GM23338 (cell line): ENCODE measurements at regions not wholly inside any gene's neighbourhood (a gene's known extent, or its start where the extent isn't known, plus 50 kb on each side); places are given as distances from the start of the nearest gene placed in this dataset.

Experiments used
- ATAC-seq: fragments of 200-7000 bp; cut with Tn5 transposase; 3 replicates; pipeline ENCODE4 v1.9.1; 2020
- DNase-seq: peaks from one replicate; pipeline ENCODE4 v3.0.0-alpha.2; 2015; ENCODE audit warnings: low spot score
- H2AFZ ChIP-seq: fragments of 200-600 bp; sonication (generic); 2 replicates; pipeline ENCODE4 v1.8.0; 2016; ENCODE audit warnings: antibody characterized with exemption, mild to moderate bottlenecking, moderate library complexity
- H3F3A ChIP-seq: fragments of 200-600 bp; sonication (generic); replicated peaks from 2 replicates; pipeline ENCODE4 v1.8.0; 2017; ENCODE audit warnings: antibody characterized with exemption, mixed run types, low read depth
- H3K27ac ChIP-seq: fragments of 200-600 bp; sonication (generic); 2 replicates; pipeline ENCODE4 v1.6.1; 2016; ENCODE audit warnings: low read depth
- H3K27me3 ChIP-seq: fragments of 200-600 bp; sonication (generic); 2 replicates; pipeline ENCODE4 v1.8.0; 2016; ENCODE audit warnings: mild to moderate bottlenecking, mixed run types, moderate library complexity; ENCODE audit not compliant: insufficient read depth
- H3K36me3 ChIP-seq: fragments of 200-600 bp; sonication (generic); 2 replicates; pipeline ENCODE4 v1.8.0; 2016; ENCODE audit warnings: mild to moderate bottlenecking; ENCODE audit not compliant: insufficient read depth
- H3K4me1 ChIP-seq: fragments of 200-600 bp; sonication (generic); 2 replicates; pipeline ENCODE4 v1.8.0; 2016; ENCODE audit warnings: mild to moderate bottlenecking, moderate library complexity; ENCODE audit not compliant: insufficient read depth
- H3K4me2 ChIP-seq: fragments of 200-600 bp; sonication (generic); 2 replicates; pipeline ENCODE4 v1.7.1; 2017; ENCODE audit warnings: mixed run types
- H3K4me3 ChIP-seq: fragments of 200-600 bp; sonication (generic); 2 replicates; pipeline ENCODE4 v1.6.1; 2016; ENCODE audit warnings: mixed run types
- H3K79me2 ChIP-seq: fragments of 200-600 bp; sonication (generic); replicated peaks from 2 replicates; pipeline ENCODE4 v1.8.0; 2017; ENCODE audit warnings: mild to moderate bottlenecking; ENCODE audit not compliant: insufficient read depth
- H3K9me2 ChIP-seq: fragments of 200-600 bp; sonication (generic); 2 replicates; pipeline ENCODE4 v1.8.0; 2017; ENCODE audit not compliant: insufficient read depth
- H4K20me1 ChIP-seq: fragments of 200-600 bp; sonication (generic); replicated peaks from 2 replicates; pipeline ENCODE4 v1.8.0; 2017; ENCODE audit warnings: mild to moderate bottlenecking; ENCODE audit not compliant: insufficient read depth
- H3K27ac Mint-ChIP-seq: 2 replicates; pipeline ENCODE4 v1.8.0; 2020; ENCODE audit warnings: inconsistent platforms, mild to moderate bottlenecking, moderate library complexity, mixed read lengths
- H3K27me3 Mint-ChIP-seq: 3 replicates; pipeline ENCODE4 v1.8.0; 2022; ENCODE audit warnings: low read depth, mild to moderate bottlenecking, moderate library complexity, mixed read lengths, inconsistent platforms; ENCODE audit not compliant: insufficient read depth, poor library complexity
- H3K36me3 Mint-ChIP-seq: 3 replicates; pipeline ENCODE4 v1.8.0; 2021; ENCODE audit warnings: low read depth, mild to moderate bottlenecking, inconsistent platforms, moderate library complexity, mixed read lengths
- H3K4me1 Mint-ChIP-seq: 3 replicates; pipeline ENCODE4 v1.8.0; 2020; ENCODE audit warnings: mild to moderate bottlenecking, inconsistent platforms, mixed read lengths
- H3K4me3 Mint-ChIP-seq: 3 replicates; pipeline ENCODE4 v1.8.0; 2021; ENCODE audit warnings: moderate library complexity, mild to moderate bottlenecking, inconsistent platforms, mixed read lengths
- H3K9me3 Mint-ChIP-seq: 3 replicates; pipeline ENCODE4 v1.8.0; 2020; ENCODE audit warnings: moderate library complexity, mild to moderate bottlenecking, inconsistent platforms, mixed read lengths
- CREB1 ChIP-seq: fragments of 250-450 bp; sonication (Bioruptor Pico); IDR thresholded peaks from 2 replicates; pipeline ENCODE4 v1.5.0; 2020; ENCODE audit warnings: low read depth, mild to moderate bottlenecking, moderate library complexity
- EZH2 ChIP-seq: fragments of 200-600 bp; sonication (generic); IDR thresholded peaks from one replicate; pipeline ENCODE4 v1.8.0; 2017; ENCODE audit warnings: antibody characterized with exemption, mild to moderate bottlenecking, low read depth; ENCODE audit not compliant: unreplicated experiment
- EZH2phosphoT487 ChIP-seq: fragments of 200-600 bp; sonication (generic); IDR thresholded peaks from one replicate; pipeline ENCODE4 v1.8.1; 2018; ENCODE audit warnings: antibody characterized with exemption; ENCODE audit not compliant: unreplicated experiment
- JUNB ChIP-seq: IDR thresholded peaks from one replicate; pipeline ENCODE4 v1.6.1; 2016; ENCODE audit warnings: antibody characterized with exemption; ENCODE audit not compliant: unreplicated experiment
- NANOG ChIP-seq: IDR thresholded peaks from 2 replicates; pipeline ENCODE4 v1.6.1; 2016; ENCODE audit warnings: antibody characterized with exemption, borderline replicate concordance
- STAT1 ChIP-seq: IDR thresholded peaks from one replicate; pipeline ENCODE4 v1.6.1; 2016; ENCODE audit warnings: antibody characterized with exemption; ENCODE audit not compliant: unreplicated experiment
- ZNF331 ChIP-seq: fragments of 250-450 bp; sonication (Bioruptor Pico); IDR thresholded peaks from 2 replicates; pipeline ENCODE4 v1.5.0; 2020; ENCODE audit warnings: low read depth, mild to moderate bottlenecking, moderate library complexity
- TF ChIP-seq, protein P1 (sequence below), 2 experiments: fragments of 200-600 bp in 1 of 2; sonication (generic) in 1 of 2; conservative IDR thresholded peaks; 2 replicates each; pipeline versions ENCODE4 v1.5.1 to v1.6.1; 2016 to 2017; ENCODE audit warnings: antibody characterized with exemption in 2 of 2, low read depth in 2 of 2, mild to moderate bottlenecking in 2 of 2, moderate library complexity in 1 of 2
- TF ChIP-seq, protein P2 (sequence below): IDR thresholded peaks from 2 replicates; pipeline ENCODE4 v1.6.1; 2016; ENCODE audit warnings: antibody characterized with exemption
- TF ChIP-seq, protein P3 (sequence below): fragments of 250-450 bp; sonication (Bioruptor Pico); IDR thresholded peaks from 2 replicates; pipeline ENCODE4 v1.5.0; 2020; ENCODE audit warnings: mild to moderate bottlenecking, moderate library complexity

DNA sequence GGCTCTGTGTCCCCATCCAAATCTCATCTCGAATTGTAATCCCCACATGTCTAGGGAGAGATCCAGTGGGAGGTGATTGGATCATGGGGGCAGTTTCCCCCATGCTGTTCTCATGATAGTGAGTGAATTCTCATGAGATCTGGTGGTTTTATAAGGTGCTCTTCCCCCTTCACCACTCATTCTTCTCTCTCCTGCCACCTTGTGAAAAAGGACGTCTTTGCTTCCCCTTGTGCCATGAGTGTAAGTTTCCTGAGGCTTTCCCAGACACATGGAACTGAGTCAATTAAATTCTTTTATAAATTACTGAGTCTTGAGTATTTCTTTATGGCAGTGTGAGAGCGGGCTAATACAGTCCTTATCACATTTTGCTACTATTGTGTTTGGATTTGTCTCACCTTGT lies 177.6 kb upstream of the SLC39A10 start:
- no peaks in the 10 kb centered on the region for H3F3A ChIP-seq
- no peak for TF ChIP-seq JUNB
- TF ChIP-seq, protein P1, sequence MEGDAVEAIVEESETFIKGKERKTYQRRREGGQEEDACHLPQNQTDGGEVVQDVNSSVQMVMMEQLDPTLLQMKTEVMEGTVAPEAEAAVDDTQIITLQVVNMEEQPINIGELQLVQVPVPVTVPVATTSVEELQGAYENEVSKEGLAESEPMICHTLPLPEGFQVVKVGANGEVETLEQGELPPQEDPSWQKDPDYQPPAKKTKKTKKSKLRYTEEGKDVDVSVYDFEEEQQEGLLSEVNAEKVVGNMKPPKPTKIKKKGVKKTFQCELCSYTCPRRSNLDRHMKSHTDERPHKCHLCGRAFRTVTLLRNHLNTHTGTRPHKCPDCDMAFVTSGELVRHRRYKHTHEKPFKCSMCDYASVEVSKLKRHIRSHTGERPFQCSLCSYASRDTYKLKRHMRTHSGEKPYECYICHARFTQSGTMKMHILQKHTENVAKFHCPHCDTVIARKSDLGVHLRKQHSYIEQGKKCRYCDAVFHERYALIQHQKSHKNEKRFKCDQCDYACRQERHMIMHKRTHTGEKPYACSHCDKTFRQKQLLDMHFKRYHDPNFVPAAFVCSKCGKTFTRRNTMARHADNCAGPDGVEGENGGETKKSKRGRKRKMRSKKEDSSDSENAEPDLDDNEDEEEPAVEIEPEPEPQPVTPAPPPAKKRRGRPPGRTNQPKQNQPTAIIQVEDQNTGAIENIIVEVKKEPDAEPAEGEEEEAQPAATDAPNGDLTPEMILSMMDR (conservative IDR thresholded peaks at IDR 0.05; ENCODE audit: low read depth in 2 of 2) = peak; percentile 16 to 39; a peak in 2 of 4 replicates
- H3K4me3 ChIP-seq = no peak overlapping the region
- Mint-ChIP-seq H3K9me3 (no peaks in the 10 kb centered on the region), H3K27me3 (peaks cover 3% of the 10 kb centered on the region), H3K4me1 (no peaks in the 10 kb centered on the region), H3K27ac (no peak overlapping the region), H3K36me3 (no peaks in the 10 kb centered on the region), H3K4me3 (no peak overlapping the region)
- H3K79me2 ChIP-seq = no peaks in the 10 kb centered on the region
- no peaks in the 10 kb centered on the region for H3K27me3 ChIP-seq
- no peaks in the 10 kb centered on the region for H3K4me1 ChIP-seq
- peaks cover 5% of the 10 kb centered on the region for H3K9me2 ChIP-seq
- H3K4me2 ChIP-seq = no peak overlapping the region
- no peak overlapping the region for H3K27ac ChIP-seq
- no peaks in the 10 kb centered on the region for H3K36me3 ChIP-seq
- peak overlapping the region; percentile 11; the same call in 1 of the 2 replicates for H2AFZ ChIP-seq
- no peaks in the 10 kb centered on the region for H4K20me1 ChIP-seq
- DNase-seq (peak; percentile 24), ATAC-seq (no peak)

DNA sequence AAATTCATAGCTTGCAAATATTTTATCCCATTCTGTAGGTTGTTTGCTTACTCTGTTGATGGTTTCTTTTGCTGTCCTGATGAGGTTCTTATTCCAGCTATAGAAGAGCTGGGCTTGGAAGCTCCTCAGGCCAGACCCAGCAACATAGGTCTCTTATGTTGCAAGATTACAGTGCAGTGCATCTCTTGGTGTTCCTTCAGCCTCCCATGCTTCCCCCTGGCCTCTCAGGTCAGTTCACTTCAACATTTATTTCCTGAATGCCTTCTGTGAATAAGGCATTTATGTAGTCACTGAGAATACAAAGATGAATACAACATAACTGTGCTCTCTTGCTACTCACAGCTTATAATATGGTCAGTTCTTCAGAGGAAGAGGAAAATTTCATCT lies 179.0 kb upstream of the SLC39A10 start:
- Mint-ChIP-seq H3K27ac (no peak overlapping the region), H3K36me3 (no peaks in the 10 kb centered on the region), H3K4me1 (no peaks in the 10 kb centered on the region), H3K4me3 (no peak overlapping the region), H3K27me3 (peaks cover 3% of the 10 kb centered on the region), H3K9me3 (no peaks in the 10 kb centered on the region)
- H4K20me1 ChIP-seq = no peaks in the 10 kb centered on the region
- no peak for DNase-seq
- no peaks in the 10 kb centered on the region for H3K79me2 ChIP-seq
- no peak overlapping the region for H3K4me3 ChIP-seq
- TF ChIP-seq NANOG (no peak), ZNF331 (CRISPR knock-in tag) (no peak), JUNB (no peak), EZH2phosphoT487 (no peak), EZH2 (no peak), CREB1 (CRISPR knock-in tag) (no peak), STAT1 (no peak)
- TF ChIP-seq, protein P2, sequence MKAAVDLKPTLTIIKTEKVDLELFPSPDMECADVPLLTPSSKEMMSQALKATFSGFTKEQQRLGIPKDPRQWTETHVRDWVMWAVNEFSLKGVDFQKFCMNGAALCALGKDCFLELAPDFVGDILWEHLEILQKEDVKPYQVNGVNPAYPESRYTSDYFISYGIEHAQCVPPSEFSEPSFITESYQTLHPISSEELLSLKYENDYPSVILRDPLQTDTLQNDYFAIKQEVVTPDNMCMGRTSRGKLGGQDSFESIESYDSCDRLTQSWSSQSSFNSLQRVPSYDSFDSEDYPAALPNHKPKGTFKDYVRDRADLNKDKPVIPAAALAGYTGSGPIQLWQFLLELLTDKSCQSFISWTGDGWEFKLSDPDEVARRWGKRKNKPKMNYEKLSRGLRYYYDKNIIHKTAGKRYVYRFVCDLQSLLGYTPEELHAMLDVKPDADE = no peak
- TF ChIP-seq, protein P3, sequence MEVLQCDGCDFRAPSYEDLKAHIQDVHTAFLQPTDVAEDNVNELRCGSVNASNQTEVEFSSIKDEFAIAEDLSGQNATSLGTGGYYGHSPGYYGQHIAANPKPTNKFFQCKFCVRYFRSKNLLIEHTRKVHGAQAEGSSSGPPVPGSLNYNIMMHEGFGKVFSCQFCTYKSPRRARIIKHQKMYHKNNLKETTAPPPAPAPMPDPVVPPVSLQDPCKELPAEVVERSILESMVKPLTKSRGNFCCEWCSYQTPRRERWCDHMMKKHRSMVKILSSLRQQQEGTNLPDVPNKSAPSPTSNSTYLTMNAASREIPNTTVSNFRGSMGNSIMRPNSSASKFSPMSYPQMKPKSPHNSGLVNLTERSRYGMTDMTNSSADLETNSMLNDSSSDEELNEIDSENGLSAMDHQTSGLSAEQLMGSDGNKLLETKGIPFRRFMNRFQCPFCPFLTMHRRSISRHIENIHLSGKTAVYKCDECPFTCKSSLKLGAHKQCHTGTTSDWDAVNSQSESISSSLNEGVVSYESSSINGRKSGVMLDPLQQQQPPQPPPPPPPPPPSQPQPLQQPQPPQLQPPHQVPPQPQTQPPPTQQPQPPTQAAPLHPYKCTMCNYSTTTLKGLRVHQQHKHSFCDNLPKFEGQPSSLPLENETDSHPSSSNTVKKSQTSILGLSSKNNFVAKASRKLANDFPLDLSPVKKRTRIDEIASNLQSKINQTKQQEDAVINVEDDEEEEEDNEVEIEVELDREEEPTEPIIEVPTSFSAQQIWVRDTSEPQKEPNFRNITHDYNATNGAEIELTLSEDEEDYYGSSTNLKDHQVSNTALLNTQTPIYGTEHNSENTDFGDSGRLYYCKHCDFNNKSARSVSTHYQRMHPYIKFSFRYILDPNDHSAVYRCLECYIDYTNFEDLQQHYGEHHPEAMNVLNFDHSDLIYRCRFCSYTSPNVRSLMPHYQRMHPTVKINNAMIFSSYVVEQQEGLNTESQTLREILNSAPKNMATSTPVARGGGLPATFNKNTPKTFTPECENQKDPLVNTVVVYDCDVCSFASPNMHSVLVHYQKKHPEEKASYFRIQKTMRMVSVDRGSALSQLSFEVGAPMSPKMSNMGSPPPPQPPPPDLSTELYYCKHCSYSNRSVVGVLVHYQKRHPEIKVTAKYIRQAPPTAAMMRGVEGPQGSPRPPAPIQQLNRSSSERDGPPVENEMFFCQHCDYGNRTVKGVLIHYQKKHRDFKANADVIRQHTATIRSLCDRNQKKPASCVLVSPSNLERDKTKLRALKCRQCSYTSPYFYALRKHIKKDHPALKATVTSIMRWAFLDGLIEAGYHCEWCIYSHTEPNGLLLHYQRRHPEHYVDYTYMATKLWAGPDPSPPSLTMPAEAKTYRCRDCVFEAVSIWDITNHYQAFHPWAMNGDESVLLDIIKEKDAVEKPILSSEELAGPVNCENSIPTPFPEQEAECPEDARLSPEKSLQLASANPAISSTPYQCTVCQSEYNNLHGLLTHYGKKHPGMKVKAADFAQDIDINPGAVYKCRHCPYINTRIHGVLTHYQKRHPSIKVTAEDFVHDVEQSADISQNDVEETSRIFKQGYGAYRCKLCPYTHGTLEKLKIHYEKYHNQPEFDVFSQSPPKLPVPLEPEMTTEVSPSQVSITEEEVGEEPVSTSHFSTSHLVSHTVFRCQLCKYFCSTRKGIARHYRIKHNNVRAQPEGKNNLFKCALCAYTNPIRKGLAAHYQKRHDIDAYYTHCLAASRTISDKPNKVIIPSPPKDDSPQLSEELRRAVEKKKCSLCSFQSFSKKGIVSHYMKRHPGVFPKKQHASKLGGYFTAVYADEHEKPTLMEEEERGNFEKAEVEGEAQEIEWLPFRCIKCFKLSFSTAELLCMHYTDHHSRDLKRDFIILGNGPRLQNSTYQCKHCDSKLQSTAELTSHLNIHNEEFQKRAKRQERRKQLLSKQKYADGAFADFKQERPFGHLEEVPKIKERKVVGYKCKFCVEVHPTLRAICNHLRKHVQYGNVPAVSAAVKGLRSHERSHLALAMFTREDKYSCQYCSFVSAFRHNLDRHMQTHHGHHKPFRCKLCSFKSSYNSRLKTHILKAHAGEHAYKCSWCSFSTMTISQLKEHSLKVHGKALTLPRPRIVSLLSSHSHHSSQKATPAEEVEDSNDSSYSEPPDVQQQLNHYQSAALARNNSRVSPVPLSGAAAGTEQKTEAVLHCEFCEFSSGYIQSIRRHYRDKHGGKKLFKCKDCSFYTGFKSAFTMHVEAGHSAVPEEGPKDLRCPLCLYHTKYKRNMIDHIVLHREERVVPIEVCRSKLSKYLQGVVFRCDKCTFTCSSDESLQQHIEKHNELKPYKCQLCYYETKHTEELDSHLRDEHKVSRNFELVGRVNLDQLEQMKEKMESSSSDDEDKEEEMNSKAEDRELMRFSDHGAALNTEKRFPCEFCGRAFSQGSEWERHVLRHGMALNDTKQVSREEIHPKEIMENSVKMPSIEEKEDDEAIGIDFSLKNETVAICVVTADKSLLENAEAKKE = no peak
- TF ChIP-seq, protein P1 (conservative IDR thresholded peaks at IDR 0.05; ENCODE audit: low read depth in 2 of 2) = no peak
- H3K9me2 ChIP-seq = peaks cover 5% of the 10 kb centered on the region
- H3K36me3 ChIP-seq = no peaks in the 10 kb centered on the region
- no peaks in the 10 kb centered on the region for H3K4me1 ChIP-seq
- no peak overlapping the region for H3K4me2 ChIP-seq
- no peak overlapping the region for H2AFZ ChIP-seq
- no peaks in the 10 kb centered on the region for H3F3A ChIP-seq
- ATAC-seq = no peak
- H3K27me3 ChIP-seq = no peaks in the 10 kb centered on the region
- H3K27ac ChIP-seq = no peak overlapping the region
